IMR-90 (cell line): ENCODE measurements at regions not wholly inside any gene's neighbourhood (a gene's known extent, or its start where the extent isn't known, plus 50 kb on each side); places are given as distances from the start of the nearest gene placed in this dataset.

Source experiments
- ATAC-seq: fragments of 200-7000 bp; cut with Tn5 transposase; 2 replicates; pipeline ENCODE4 v1.9.1; 2020; ENCODE audit warnings: low read depth, mild to moderate bottlenecking, moderate library complexity
- BruUV-seq: library from RNA; stranded (reverse); fragments of 400-500 nt; replicated peaks from 2 replicates; lab custom pipeline; 2021; lab: Mats Ljungman, UMichigan
- CTCF ChIA-PET: fragments of 300-600 bp; formaldehyde crosslinking; extraction: SDS; loops from one replicate; lab custom pipeline; 2021; ENCODE audit warnings: antibody characterized with exemption; lab: Yijun Ruan, JAX
- POLR2A ChIA-PET: fragments of 300-600 bp; sonication (Branson Sonifier 250); formaldehyde crosslinking; loops from one replicate; lab custom pipeline; 2022; ENCODE audit warnings: antibody characterized with exemption; ENCODE audit not compliant: unreplicated experiment; lab: Charles Lee
- DNase-seq: peaks from one replicate; pipeline ENCODE4 v3.0.0; 2013
- H2AFZ ChIP-seq: replicated peaks from 2 replicates; pipeline ENCODE3; 2013; ENCODE audit warnings: low read length, mild to moderate bottlenecking; ENCODE audit not compliant: poor library complexity
- H2AK5ac ChIP-seq: 2 replicates; pipeline ENCODE4 v1.6.1; 2013; ENCODE audit warnings: low read depth, low read length, inconsistent platforms
- H2AK9ac ChIP-seq: replicated peaks from 2 replicates; pipeline ENCODE3; 2013; ENCODE audit warnings: mild to moderate bottlenecking, low read depth, low read length, moderate library complexity; ENCODE audit not compliant: poor library complexity
- H2BK120ac ChIP-seq: 2 replicates; pipeline ENCODE4 v1.6.1; 2013; ENCODE audit warnings: low read depth, low read length, inconsistent platforms
- H2BK15ac ChIP-seq: 3 replicates; pipeline ENCODE4 v1.6.1; 2013; ENCODE audit warnings: low read depth, low read length, inconsistent platforms
- H2BK20ac ChIP-seq: 2 replicates; pipeline ENCODE4 v1.6.1; 2013; ENCODE audit warnings: low read depth, mild to moderate bottlenecking, inconsistent platforms, low read length, moderate library complexity
- H2BK5ac ChIP-seq: 2 replicates; pipeline ENCODE4 v1.6.1; 2013; ENCODE audit warnings: mild to moderate bottlenecking, low read depth, low read length, inconsistent platforms; ENCODE audit not compliant: poor library complexity, severe bottlenecking
- H3K14ac ChIP-seq: replicated peaks from 2 replicates; pipeline ENCODE4 v1.6.1; 2013; ENCODE audit warnings: low read depth, low read length, inconsistent platforms
- H3K18ac ChIP-seq: 2 replicates; pipeline ENCODE4 v1.6.1; 2013; ENCODE audit warnings: low read depth, low read length, control low read depth
- H3K23ac ChIP-seq: 2 replicates; pipeline ENCODE4 v1.6.1; 2013; ENCODE audit warnings: low read depth, low read length, inconsistent platforms
- H3K27ac ChIP-seq: 2 replicates; pipeline ENCODE4 v1.5.1; 2013; ENCODE audit warnings: mild to moderate bottlenecking, control low read depth, low read length; ENCODE audit not compliant: insufficient read depth
- H3K27me3 ChIP-seq: 2 replicates; pipeline ENCODE4 v1.6.1; 2013; ENCODE audit warnings: low read length; ENCODE audit not compliant: control insufficient read depth, insufficient read depth
- H3K36me3 ChIP-seq: 2 replicates; pipeline ENCODE4 v1.6.1; 2013; ENCODE audit warnings: low read length, mixed read lengths; ENCODE audit not compliant: control insufficient read depth, insufficient read depth
- H3K4ac ChIP-seq: 2 replicates; pipeline ENCODE4 v1.6.1; 2013; ENCODE audit warnings: low read depth, low read length, inconsistent platforms
- H3K4me1 ChIP-seq: 2 replicates; pipeline ENCODE4 v1.6.1; 2013; ENCODE audit warnings: low read length, mixed read lengths; ENCODE audit not compliant: control insufficient read depth, insufficient read depth
- H3K4me2 ChIP-seq: 2 replicates; pipeline ENCODE4 v1.6.1; 2013; ENCODE audit warnings: low read depth, mild to moderate bottlenecking, control low read depth, low read length, moderate library complexity
- H3K4me3 ChIP-seq: 2 replicates; pipeline ENCODE4 v1.5.1; 2013; ENCODE audit warnings: low read depth, mild to moderate bottlenecking, control low read depth, low read length, moderate library complexity; ENCODE audit not compliant: insufficient read depth
- H3K56ac ChIP-seq: 2 replicates; pipeline ENCODE4 v1.6.1; 2013; ENCODE audit warnings: low read length, inconsistent platforms; ENCODE audit not compliant: insufficient read depth; ENCODE audit errors: extremely low read depth
- H3K79me1 ChIP-seq, 2 experiments: 2 replicates each; pipeline ENCODE4 v1.6.1; 2013; ENCODE audit warnings: low read length in 2 of 2, inconsistent platforms in 1 of 2, low read depth in 1 of 2
- H3K9ac ChIP-seq: 2 replicates; pipeline ENCODE4 v1.6.1; 2013; ENCODE audit warnings: low read depth, low read length, control low read depth
- H3K9me1 ChIP-seq: 2 replicates; pipeline ENCODE4 v1.6.1; 2013; ENCODE audit warnings: low read length, inconsistent platforms; ENCODE audit not compliant: insufficient read depth
- H3K9me3 ChIP-seq: 2 replicates; pipeline ENCODE4 v1.6.1; 2013; ENCODE audit warnings: low read length; ENCODE audit not compliant: control insufficient read depth, insufficient read depth
- H4K20me1 ChIP-seq: 2 replicates; pipeline ENCODE4 v1.6.1; 2013; ENCODE audit warnings: low read length, inconsistent platforms; ENCODE audit not compliant: insufficient read depth
- H4K5ac ChIP-seq: 2 replicates; pipeline ENCODE4 v1.6.1; 2013; ENCODE audit warnings: mild to moderate bottlenecking, low read depth, low read length, control low read depth
- H4K8ac ChIP-seq, 2 experiments: 2 replicates each; pipeline ENCODE4 v1.6.1; 2013; ENCODE audit warnings: low read depth in 2 of 2, low read length in 2 of 2, control low read depth in 1 of 2, inconsistent platforms in 1 of 2
- H4K91ac ChIP-seq: 2 replicates; pipeline ENCODE4 v1.6.1; 2013; ENCODE audit warnings: low read depth, low read length, inconsistent platforms; ENCODE audit not compliant: insufficient read depth
- BHLHE40 ChIP-seq: fragments of 150-350 bp; IDR thresholded peaks from 2 replicates; pipeline ENCODE4 v1.6.1; 2016; ENCODE audit warnings: mild to moderate bottlenecking, low read depth, low read length
- CHD1 ChIP-seq: IDR thresholded peaks from 2 replicates; pipeline ENCODE4 v1.6.1; 2012; ENCODE audit warnings: low read depth, low read length, improper control_type of control experiment
- CTCF ChIP-seq: conservative IDR thresholded peaks from 2 replicates; pipeline ENCODE4 v1.5.1; 2012; ENCODE audit warnings: mild to moderate bottlenecking, low read depth, low read length, improper control_type of control experiment
- FOS ChIP-seq: fragments of 150-350 bp; IDR thresholded peaks from 2 replicates; pipeline ENCODE4 v1.6.1; 2016; ENCODE audit warnings: low read depth, low read length
- MAZ ChIP-seq: IDR thresholded peaks from 2 replicates; pipeline ENCODE4 v1.6.1; 2012; ENCODE audit warnings: low read depth, mild to moderate bottlenecking, low read length, improper control_type of control experiment, moderate library complexity, borderline replicate concordance
- MXI1 ChIP-seq: IDR thresholded peaks from 2 replicates; pipeline ENCODE4 v1.6.1; 2012; ENCODE audit warnings: low read depth, mild to moderate bottlenecking, low read length, moderate library complexity, borderline replicate concordance
- NFE2L2 ChIP-seq: fragments of 150-350 bp; IDR thresholded peaks from 2 replicates; pipeline ENCODE4 v1.6.1; 2016; ENCODE audit warnings: low read depth, mild to moderate bottlenecking, low read length
- RCOR1 ChIP-seq: IDR thresholded peaks from 2 replicates; pipeline ENCODE4 v1.6.1; 2012; ENCODE audit warnings: mild to moderate bottlenecking, low read length, improper control_type of control experiment; ENCODE audit not compliant: insufficient replicate concordance
- SMC3 ChIP-seq: fragments of 150-350 bp; IDR thresholded peaks from 2 replicates; pipeline ENCODE4 v1.6.1; 2016; ENCODE audit warnings: low read depth, mild to moderate bottlenecking, antibody characterized with exemption, low read length, moderate library complexity
- WGBS, 2 experiments: methylation state at CpG; one replicate each; pipeline versions ENCODE4 v1.1.5 to v1.1.7; 2013; ENCODE audit warnings: missing lambda C conversion rate in 2 of 2; ENCODE audit not compliant: insufficient read length in 1 of 2; ENCODE audit errors: extremely low coverage in 2 of 2; 5-methylcytosine and 5-hydroxymethylcytosine counted together
- dilution Hi-C: fragments of 300-500 bp; cut with HindIII; formaldehyde crosslinking; loops from one replicate; pipeline ENCODE4 v1.14.3; 2018; ENCODE audit warnings: low sequenced_read_pairs; ENCODE audit not compliant: unreplicated experiment
- in situ Hi-C: fragments of 300-500 bp; cut with MboI; formaldehyde crosslinking; loops from 3 replicates; pipeline ENCODE4 v1.14.3; 2019; ENCODE audit warnings: low sequenced_read_pairs, inconsistent platforms, mixed read lengths
- intact Hi-C: fragments of 100-400 bp; cut with micrococcal nuclease; formaldehyde crosslinking; loops from 2 replicates; pipeline ENCODE4 v1.10.0; 2022

DNA sequence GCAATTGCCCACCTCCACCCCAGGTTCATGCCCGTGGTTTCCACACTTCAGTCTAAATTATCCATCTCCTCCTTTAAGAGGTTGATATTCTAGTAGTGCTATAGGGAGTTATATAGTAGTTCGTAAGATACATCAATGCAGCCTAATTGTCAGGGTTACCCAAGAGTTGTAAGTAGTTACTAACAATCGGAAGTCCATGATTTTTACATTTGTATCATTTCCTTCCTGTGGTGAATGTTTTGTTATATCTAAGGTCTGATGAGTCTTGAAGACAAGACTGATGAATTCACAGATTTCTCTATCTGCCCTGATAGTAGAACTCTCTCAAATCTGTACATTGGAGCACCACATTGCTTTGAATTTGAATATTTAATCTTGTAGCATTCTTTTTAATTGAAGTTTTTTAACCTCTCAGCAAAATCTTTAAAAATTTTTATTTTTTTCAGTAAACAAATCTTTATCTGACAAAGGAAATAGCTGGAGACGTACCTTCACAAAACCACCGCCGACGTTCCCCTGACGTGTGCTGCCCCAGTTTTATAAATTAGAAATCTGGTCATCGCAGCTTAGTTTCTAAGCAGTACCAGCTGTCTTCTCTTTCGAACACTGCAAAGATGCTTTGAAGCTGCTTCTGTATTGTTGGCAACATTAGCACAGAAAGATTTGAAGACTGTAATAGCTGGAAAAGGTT lies 264.5 kb downstream of the SOCS6 start:
- no peak overlapping the region for H3K4me2 ChIP-seq
- no peak overlapping the region for H4K91ac ChIP-seq
- intact Hi-C loops (no loop called here), in situ Hi-C loops (no loop called here), dilution Hi-C loops (no loop called here)
- H2BK120ac ChIP-seq: no peak overlapping the region
- ATAC-seq (no peak), DNase-seq (no peak)
- no peak overlapping the region for H3K18ac ChIP-seq
- WGBS, 2 experiments: no CpG with 5 or more reads among the region's 10 CpGs
- H2AK5ac ChIP-seq: no peak overlapping the region
- H3K79me1 ChIP-seq: no peaks in the 10 kb centered on the region
- H2AK9ac ChIP-seq: no peak overlapping the region
- ChIA-PET CTCF (no interaction called here), POLR2A (no interaction called here)
- TF ChIP-seq NFE2L2 (no peak), BHLHE40 (no peak), RCOR1 (no peak), SMC3 (no peak), FOS (no peak), MAZ (no peak), MXI1 (no peak), CHD1 (no peak), CTCF (no peak)
- no peaks in the 10 kb centered on the region for H3K27me3 ChIP-seq
- H3K27ac ChIP-seq: no peak overlapping the region
- no peaks in the 10 kb centered on the region for H4K20me1 ChIP-seq
- no peak overlapping the region for H3K23ac ChIP-seq
- H3K4me3 ChIP-seq: no peak overlapping the region
- H3K56ac ChIP-seq: no peak overlapping the region
- H3K36me3 ChIP-seq: no peaks in the 10 kb centered on the region
- no TSS peak for BruUV-seq
- H3K9me3 ChIP-seq: no peaks in the 10 kb centered on the region
- no peak overlapping the region for H2BK20ac ChIP-seq
- H2BK5ac ChIP-seq: no peak overlapping the region
- H3K9ac ChIP-seq: no peak overlapping the region
- no peak overlapping the region for H2AFZ ChIP-seq
- H3K9me1 ChIP-seq: no peaks in the 10 kb centered on the region
- H4K5ac ChIP-seq: no peak overlapping the region
- H2BK15ac ChIP-seq: no peak overlapping the region
- H4K8ac ChIP-seq: no peak overlapping the region
- no peak overlapping the region for H3K14ac ChIP-seq
- H3K4me1 ChIP-seq: no peaks in the 10 kb centered on the region
- H3K4ac ChIP-seq: no peak overlapping the region
